ENCODE measurements at regions not wholly inside any gene's neighbourhood (a gene's known extent, or its start where the extent isn't known, plus 50 kb on each side); places are given as distances from the start of the nearest gene placed in this dataset.

DNA sequence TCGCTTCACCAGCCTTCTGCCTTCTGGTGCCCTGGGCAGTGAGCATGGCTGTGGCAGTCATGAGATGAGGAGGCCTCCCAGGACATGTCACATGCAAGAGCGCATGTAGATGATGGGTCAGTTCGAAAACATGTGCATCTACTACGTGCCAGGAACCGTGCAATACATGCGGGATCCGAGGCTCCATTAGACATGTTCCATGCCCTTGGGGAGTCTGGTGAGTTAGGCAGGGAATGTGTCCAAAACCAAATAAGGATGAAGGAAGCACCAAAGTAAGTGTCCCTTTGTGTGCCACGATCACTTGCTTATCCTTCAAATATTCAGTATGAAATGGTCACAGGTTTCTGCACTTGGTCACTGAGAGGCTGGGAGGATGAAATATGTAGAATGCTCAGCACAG is 223.3 kb downstream of the RBM19 start:
- peaks cover 52% of the 10 kb centered on the region for H3K27me3 Mint-ChIP-seq (ENCODE audit: unreplicated experiment)
- TF ChIP-seq, protein P1, sequence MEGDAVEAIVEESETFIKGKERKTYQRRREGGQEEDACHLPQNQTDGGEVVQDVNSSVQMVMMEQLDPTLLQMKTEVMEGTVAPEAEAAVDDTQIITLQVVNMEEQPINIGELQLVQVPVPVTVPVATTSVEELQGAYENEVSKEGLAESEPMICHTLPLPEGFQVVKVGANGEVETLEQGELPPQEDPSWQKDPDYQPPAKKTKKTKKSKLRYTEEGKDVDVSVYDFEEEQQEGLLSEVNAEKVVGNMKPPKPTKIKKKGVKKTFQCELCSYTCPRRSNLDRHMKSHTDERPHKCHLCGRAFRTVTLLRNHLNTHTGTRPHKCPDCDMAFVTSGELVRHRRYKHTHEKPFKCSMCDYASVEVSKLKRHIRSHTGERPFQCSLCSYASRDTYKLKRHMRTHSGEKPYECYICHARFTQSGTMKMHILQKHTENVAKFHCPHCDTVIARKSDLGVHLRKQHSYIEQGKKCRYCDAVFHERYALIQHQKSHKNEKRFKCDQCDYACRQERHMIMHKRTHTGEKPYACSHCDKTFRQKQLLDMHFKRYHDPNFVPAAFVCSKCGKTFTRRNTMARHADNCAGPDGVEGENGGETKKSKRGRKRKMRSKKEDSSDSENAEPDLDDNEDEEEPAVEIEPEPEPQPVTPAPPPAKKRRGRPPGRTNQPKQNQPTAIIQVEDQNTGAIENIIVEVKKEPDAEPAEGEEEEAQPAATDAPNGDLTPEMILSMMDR (IDR thresholded peaks at IDR 0.05) = no peak
- no peak overlapping the region for H3K27ac Mint-ChIP-seq (ENCODE audit: unreplicated experiment)
- H3K4me1 Mint-ChIP-seq (ENCODE audit: unreplicated experiment) = no peaks in the 10 kb centered on the region
- DNase-seq (ENCODE audit: extremely low spot score, unreplicated experiment) = no peak
- H3K36me3 Mint-ChIP-seq (ENCODE audit: unreplicated experiment) = no peaks in the 10 kb centered on the region
- no peaks in the 10 kb centered on the region for H3K9me3 Mint-ChIP-seq (ENCODE audit: unreplicated experiment)
- no peak overlapping the region for H3K4me3 Mint-ChIP-seq (ENCODE audit: unreplicated experiment)

- DNase-seq (ENCODE audit: extremely low spot score, unreplicated experiment) = no peak
- H3K9me3 Mint-ChIP-seq (ENCODE audit: unreplicated experiment) = no peaks in the 10 kb centered on the region
- no peaks in the 10 kb centered on the region for H3K36me3 Mint-ChIP-seq (ENCODE audit: unreplicated experiment)
- TF ChIP-seq, protein P1 (IDR thresholded peaks at IDR 0.05) = no peak
- no peaks in the 10 kb centered on the region for H3K4me1 Mint-ChIP-seq (ENCODE audit: unreplicated experiment)
- no peak overlapping the region for H3K4me3 Mint-ChIP-seq (ENCODE audit: unreplicated experiment)
- H3K27ac Mint-ChIP-seq (ENCODE audit: unreplicated experiment) = no peak overlapping the region
- peaks cover 42% of the 10 kb centered on the region for H3K27me3 Mint-ChIP-seq (ENCODE audit: unreplicated experiment)
Measured at GRCh38 chr12:113740699-113741098, 225.4 kb downstream of the RBM19 start.

GRCh38 chr12:113735131-113735530 is 231.0 kb downstream of the RBM19 start:
- Mint-ChIP-seq H3K4me1 (ENCODE audit: unreplicated experiment) (no peaks in the 10 kb centered on the region), H3K9me3 (ENCODE audit: unreplicated experiment) (no peaks in the 10 kb centered on the region), H3K27me3 (ENCODE audit: unreplicated experiment) (peaks cover 27% of the 10 kb centered on the region), H3K27ac (ENCODE audit: unreplicated experiment) (no peak overlapping the region), H3K36me3 (ENCODE audit: unreplicated experiment) (no peaks in the 10 kb centered on the region), H3K4me3 (ENCODE audit: unreplicated experiment) (no peak overlapping the region)
- no peak for DNase-seq (ENCODE audit: extremely low spot score, unreplicated experiment)
- TF ChIP-seq, protein P1 (IDR thresholded peaks at IDR 0.05) = no peak

DNA sequence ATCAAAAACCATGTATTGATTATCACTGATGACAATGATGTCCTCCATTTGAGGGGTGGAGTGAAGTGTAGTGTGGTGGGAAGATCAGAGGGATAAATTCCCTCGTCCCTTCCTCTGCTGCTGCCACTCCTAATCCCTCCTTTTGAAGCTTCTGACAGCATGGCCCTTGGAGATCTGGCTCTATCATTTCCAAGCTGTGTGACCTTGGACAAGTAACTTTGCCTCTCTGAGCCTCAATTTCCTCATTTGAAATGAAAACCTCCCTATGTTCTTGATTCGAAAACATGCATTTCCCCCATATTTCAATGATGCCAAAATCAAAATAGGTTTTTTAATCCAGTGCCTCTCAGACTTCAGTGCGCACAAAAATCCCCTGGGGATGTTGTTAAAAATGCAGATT is 231.6 kb downstream of the RBM19 start:
- H3K4me1 Mint-ChIP-seq (ENCODE audit: unreplicated experiment) = no peaks in the 10 kb centered on the region
- no peaks in the 10 kb centered on the region for H3K36me3 Mint-ChIP-seq (ENCODE audit: unreplicated experiment)
- no peaks in the 10 kb centered on the region for H3K9me3 Mint-ChIP-seq (ENCODE audit: unreplicated experiment)
- no peak overlapping the region for H3K4me3 Mint-ChIP-seq (ENCODE audit: unreplicated experiment)
- H3K27ac Mint-ChIP-seq (ENCODE audit: unreplicated experiment) = no peak overlapping the region
- DNase-seq (ENCODE audit: extremely low spot score, unreplicated experiment) = no peak
- TF ChIP-seq, protein P1 (IDR thresholded peaks at IDR 0.05) = no peak
- H3K27me3 Mint-ChIP-seq (ENCODE audit: unreplicated experiment) = peaks cover 26% of the 10 kb centered on the region

GRCh38 chr12:113732916-113733315 is 233.2 kb downstream of the RBM19 start:
- Mint-ChIP-seq H3K4me3 (ENCODE audit: unreplicated experiment) (no peak overlapping the region), H3K4me1 (ENCODE audit: unreplicated experiment) (no peaks in the 10 kb centered on the region), H3K27me3 (ENCODE audit: unreplicated experiment) (peaks cover 17% of the 10 kb centered on the region), H3K27ac (ENCODE audit: unreplicated experiment) (no peak overlapping the region), H3K9me3 (ENCODE audit: unreplicated experiment) (no peaks in the 10 kb centered on the region), H3K36me3 (ENCODE audit: unreplicated experiment) (no peaks in the 10 kb centered on the region)
- no peak for DNase-seq (ENCODE audit: extremely low spot score, unreplicated experiment)
- TF ChIP-seq, protein P1 (IDR thresholded peaks at IDR 0.05) = no peak

All from osteocyte (in vitro differentiated cells).